ENCODE measurements at regions not wholly inside any gene's neighbourhood (a gene's known extent, or its start where the extent isn't known, plus 50 kb on each side); places are given as distances from the start of the nearest gene placed in this dataset.

DNA sequence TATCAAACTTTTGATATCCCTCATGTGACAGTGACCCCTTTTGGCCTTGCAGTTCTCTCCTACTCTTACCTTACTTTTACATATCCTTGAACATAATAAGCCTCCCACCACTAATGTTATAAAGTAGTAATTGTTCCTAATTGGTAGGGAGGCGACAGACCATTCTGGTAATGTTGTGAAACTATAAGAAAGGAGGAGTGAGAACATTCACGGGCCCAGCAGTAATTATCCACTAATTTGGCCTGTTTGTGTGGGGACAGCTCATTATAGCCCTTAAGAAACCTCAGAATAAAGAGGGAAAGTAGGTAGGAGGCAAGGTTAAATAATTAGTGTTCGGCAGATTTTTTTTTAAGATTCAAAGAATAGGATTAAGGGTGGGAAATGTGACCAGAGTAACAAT, 1046.5 kb upstream of the ARRDC3 start:
- TF ChIP-seq, protein P1, sequence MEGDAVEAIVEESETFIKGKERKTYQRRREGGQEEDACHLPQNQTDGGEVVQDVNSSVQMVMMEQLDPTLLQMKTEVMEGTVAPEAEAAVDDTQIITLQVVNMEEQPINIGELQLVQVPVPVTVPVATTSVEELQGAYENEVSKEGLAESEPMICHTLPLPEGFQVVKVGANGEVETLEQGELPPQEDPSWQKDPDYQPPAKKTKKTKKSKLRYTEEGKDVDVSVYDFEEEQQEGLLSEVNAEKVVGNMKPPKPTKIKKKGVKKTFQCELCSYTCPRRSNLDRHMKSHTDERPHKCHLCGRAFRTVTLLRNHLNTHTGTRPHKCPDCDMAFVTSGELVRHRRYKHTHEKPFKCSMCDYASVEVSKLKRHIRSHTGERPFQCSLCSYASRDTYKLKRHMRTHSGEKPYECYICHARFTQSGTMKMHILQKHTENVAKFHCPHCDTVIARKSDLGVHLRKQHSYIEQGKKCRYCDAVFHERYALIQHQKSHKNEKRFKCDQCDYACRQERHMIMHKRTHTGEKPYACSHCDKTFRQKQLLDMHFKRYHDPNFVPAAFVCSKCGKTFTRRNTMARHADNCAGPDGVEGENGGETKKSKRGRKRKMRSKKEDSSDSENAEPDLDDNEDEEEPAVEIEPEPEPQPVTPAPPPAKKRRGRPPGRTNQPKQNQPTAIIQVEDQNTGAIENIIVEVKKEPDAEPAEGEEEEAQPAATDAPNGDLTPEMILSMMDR (IDR thresholded peaks at IDR 0.05): no peak
- TF ChIP-seq MAX (CRISPR knock-in tag; IDR thresholded peaks at IDR 0.05) (no peak), ESRRA (CRISPR knock-in tag; IDR thresholded peaks at IDR 0.05; ENCODE audit: borderline replicate concordance) (no peak), TEAD4 (CRISPR knock-in tag; IDR thresholded peaks at IDR 0.05) (no peak), PREB (CRISPR knock-in tag; IDR thresholded peaks at IDR 0.05; ENCODE audit: borderline replicate concordance) (no peak)
- TF ChIP-seq, protein P2, sequence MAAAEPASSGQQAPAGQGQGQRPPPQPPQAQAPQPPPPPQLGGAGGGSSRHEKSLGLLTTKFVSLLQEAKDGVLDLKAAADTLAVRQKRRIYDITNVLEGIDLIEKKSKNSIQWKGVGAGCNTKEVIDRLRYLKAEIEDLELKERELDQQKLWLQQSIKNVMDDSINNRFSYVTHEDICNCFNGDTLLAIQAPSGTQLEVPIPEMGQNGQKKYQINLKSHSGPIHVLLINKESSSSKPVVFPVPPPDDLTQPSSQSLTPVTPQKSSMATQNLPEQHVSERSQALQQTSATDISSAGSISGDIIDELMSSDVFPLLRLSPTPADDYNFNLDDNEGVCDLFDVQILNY (CRISPR knock-in tag; IDR thresholded peaks at IDR 0.05): no peak
- TF ChIP-seq, protein P3, sequence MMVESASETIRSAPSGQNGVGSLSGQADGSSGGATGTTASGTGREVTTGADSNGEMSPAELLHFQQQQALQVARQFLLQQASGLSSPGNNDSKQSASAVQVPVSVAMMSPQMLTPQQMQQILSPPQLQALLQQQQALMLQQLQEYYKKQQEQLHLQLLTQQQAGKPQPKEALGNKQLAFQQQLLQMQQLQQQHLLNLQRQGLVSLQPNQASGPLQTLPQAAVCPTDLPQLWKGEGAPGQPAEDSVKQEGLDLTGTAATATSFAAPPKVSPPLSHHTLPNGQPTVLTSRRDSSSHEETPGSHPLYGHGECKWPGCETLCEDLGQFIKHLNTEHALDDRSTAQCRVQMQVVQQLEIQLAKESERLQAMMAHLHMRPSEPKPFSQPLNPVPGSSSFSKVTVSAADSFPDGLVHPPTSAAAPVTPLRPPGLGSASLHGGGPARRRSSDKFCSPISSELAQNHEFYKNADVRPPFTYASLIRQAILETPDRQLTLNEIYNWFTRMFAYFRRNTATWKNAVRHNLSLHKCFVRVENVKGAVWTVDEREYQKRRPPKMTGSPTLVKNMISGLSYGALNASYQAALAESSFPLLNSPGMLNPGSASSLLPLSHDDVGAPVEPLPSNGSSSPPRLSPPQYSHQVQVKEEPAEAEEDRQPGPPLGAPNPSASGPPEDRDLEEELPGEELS (CRISPR knock-in tag; IDR thresholded peaks at IDR 0.05): no peak
